Rectal smooth muscle tissue (tissue), 1 donor: ENCODE measurements at regions not wholly inside any gene's neighbourhood (a gene's known extent, or its start where the extent isn't known, plus 50 kb on each side); places are given as distances from the start of the nearest gene placed in this dataset.
"Not testable (repeated sequence)": the region's sequence is repeated elsewhere in the genome, so short reads cannot be mapped to it uniquely, and the experiment has no call there.

Source experiments
- H3K27ac ChIP-seq: one replicate; pipeline ENCODE4 v1.7.0; 2013; ENCODE audit warnings: low read depth, low read length, inconsistent platforms
- H3K27me3 ChIP-seq: one replicate; pipeline ENCODE4 v1.7.0; 2013; ENCODE audit warnings: low read length; ENCODE audit not compliant: control insufficient read depth, insufficient read depth
- H3K36me3 ChIP-seq: one replicate; pipeline ENCODE4 v1.7.0; 2013; ENCODE audit warnings: low read length; ENCODE audit not compliant: control insufficient read depth, insufficient read depth
- H3K4me1 ChIP-seq: one replicate; pipeline ENCODE4 v1.7.0; 2013; ENCODE audit warnings: low read length; ENCODE audit not compliant: control insufficient read depth, insufficient read depth
- H3K4me3 ChIP-seq: one replicate; pipeline ENCODE4 v1.7.0; 2013; ENCODE audit warnings: low read length
- H3K9ac ChIP-seq: one replicate; pipeline ENCODE4 v1.7.0; 2013; ENCODE audit warnings: low read length

DNA sequence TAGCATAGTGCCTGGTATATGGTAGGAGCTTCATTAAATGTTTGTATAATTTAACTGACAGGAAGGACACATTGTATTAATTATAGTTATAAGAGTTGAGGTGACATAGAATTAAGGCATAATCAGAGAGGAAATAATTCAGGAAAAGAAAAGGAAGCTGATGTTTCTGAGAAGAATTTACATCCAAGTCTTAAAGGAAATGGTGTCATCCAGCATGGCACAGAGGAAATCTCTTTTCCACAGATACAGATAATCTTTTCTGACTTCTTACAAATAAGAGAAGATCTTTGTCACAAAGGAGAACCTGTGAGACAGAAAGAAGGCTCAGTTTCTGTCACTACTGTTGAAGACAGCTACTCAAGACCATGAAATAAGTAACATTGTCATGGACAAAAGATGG is 222.5 kb downstream of the GJA1 start:
- H3K36me3 ChIP-seq: no peaks in the 10 kb centered on the region
- no peak overlapping the region for H3K27ac ChIP-seq
- no peaks in the 10 kb centered on the region for H3K27me3 ChIP-seq
- no peak overlapping the region for H3K4me3 ChIP-seq
- H3K9ac ChIP-seq: no peak overlapping the region
- no peaks in the 10 kb centered on the region for H3K4me1 ChIP-seq

DNA sequence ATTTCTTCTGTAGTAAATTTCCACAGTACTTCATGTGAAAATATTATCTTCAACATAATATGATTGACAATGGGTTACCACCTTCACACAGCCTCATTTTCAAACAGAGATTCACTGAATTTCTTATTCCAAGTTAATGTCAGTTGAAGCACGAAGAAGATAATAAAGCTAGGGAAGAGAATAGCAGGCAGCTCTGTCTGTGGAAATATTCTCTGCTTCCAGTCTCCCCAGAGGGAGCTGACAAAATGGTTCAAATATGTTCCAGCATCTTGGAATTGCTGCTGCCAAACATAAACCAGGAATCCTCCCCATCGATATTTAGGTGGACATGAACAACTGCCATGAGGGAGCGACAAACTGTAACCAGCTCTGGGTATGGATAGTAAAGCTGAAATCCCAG is 224.8 kb downstream of the GJA1 start:
- Histone ChIP-seq H3K4me3 (no peak overlapping the region), H3K4me1 (no peaks in the 10 kb centered on the region), H3K27ac (no peak overlapping the region), H3K27me3 (no peaks in the 10 kb centered on the region), H3K9ac (no peak overlapping the region), H3K36me3 (no peaks in the 10 kb centered on the region)

DNA sequence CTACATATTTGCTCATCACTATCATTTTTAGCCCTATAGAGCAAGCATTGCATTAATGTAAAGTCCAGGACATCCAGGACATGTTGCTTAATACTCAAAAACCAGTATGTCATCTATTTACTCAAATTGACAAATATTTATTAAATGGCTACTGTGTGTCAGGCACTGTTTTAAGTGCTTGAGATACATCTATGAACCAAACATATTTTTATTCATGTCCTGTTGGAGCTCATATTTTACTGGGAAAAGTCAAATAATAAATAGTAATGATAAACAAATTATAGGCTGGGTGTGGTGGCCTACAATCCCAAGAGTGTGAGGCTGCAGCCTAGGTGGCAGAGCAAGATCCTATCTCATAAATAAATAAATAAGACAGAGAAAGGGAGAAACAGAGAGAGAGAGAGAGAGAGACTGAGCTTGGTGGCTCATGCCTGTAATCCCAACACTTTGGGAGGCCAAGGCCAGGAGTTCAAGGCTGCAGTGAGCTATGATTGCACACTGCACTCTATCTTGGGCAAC is 227.9 kb downstream of the GJA1 start:
- no peak overlapping the region for H3K4me3 ChIP-seq
- no peaks in the 10 kb centered on the region for H3K4me1 ChIP-seq
- H3K27ac ChIP-seq: no peak overlapping the region
- no peaks in the 10 kb centered on the region for H3K27me3 ChIP-seq
- no peaks in the 10 kb centered on the region for H3K36me3 ChIP-seq
- H3K9ac ChIP-seq: no peak overlapping the region

DNA sequence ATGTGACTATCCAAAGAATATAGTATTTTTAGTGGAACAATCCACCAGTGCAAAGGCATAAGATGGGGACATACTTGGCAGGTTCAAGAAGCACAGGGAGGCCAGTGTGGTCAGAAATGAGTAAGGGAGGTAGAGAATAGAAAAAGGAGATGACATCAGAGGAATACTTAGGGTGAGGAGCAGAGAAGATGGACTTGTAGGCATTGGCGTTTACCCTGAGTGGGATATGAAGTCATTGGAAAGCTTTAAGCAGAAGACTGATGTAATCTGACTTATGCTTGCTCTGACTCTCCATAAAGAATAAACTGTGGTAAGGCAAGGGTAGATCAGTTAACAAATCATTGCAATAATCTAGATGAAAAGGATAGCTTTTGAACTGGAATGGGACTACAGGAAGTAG is 228.7 kb downstream of the GJA1 start:
- no peak overlapping the region for H3K9ac ChIP-seq
- H3K27me3 ChIP-seq: no peaks in the 10 kb centered on the region
- H3K4me3 ChIP-seq: no peak overlapping the region
- no peaks in the 10 kb centered on the region for H3K36me3 ChIP-seq
- no peaks in the 10 kb centered on the region for H3K4me1 ChIP-seq
- no peak overlapping the region for H3K27ac ChIP-seq

DNA sequence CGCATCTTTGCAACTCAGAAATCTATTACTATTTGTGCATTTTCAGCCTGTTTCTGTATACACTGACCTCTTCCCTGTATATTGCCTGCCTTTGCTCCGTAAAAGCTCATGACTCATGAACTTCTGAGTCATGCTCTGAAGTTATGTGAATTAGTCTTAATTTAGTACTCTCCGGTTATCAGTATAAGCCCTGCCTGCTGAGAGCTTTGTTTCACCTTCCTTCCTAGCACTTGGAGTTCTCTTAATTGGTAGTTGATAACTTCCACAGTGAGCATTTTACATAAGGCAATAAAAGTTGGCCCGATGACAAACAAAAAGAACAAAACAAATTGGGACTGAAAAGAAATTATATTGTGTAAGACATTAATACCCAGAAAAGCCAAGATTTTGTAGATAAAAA is 231.4 kb downstream of the GJA1 start:
- H3K9ac ChIP-seq: no peak overlapping the region
- H3K27ac ChIP-seq: no peak overlapping the region
- H3K27me3 ChIP-seq: no peaks in the 10 kb centered on the region
- H3K36me3 ChIP-seq: no peaks in the 10 kb centered on the region
- no peaks in the 10 kb centered on the region for H3K4me1 ChIP-seq
- no peak overlapping the region for H3K4me3 ChIP-seq

DNA sequence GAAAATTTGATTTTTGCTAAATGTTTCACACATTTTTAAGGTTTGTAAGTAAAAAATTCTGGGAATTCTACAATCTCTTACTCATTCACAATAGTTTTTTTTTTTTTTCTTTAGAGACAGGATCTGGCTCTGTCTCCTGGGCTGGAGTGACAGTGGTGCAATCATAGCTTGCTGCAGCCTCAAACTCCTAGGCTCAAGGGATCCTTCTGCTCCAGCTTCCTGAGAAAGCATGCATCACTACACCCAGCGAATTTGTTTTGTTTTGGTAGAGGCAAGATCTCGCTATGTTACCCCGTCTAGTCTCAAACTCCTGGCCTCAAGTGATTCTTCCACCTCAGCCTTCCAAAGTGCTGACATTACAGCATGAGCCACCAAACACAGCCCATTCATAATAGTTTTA is 232.8 kb downstream of the GJA1 start:
- H3K9ac ChIP-seq: no peak overlapping the region
- no peaks in the 10 kb centered on the region for H3K36me3 ChIP-seq
- H3K27ac ChIP-seq: no peak overlapping the region
- H3K27me3 ChIP-seq: no peaks in the 10 kb centered on the region
- no peak overlapping the region for H3K4me3 ChIP-seq
- no peaks in the 10 kb centered on the region for H3K4me1 ChIP-seq

DNA sequence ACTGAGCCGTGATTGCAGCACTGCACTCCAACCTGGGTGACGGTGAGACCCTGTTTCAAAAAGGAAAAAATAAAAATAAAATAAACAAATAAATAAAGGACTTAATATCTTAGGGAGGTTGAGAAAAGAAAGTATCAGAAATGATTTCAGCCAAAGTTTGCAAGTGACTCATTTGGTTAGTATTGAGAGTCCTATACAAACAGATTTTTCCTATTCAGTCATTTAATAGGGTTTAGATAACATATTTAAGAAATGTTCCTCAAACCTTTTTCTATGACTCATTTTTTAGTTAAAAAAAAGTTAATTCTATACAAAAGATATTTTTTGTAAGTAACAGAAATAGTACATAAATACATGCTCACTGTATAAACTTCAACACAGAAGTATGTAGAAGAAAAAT is 235.1 kb downstream of the GJA1 start:
- Histone ChIP-seq H3K36me3 (no peaks in the 10 kb centered on the region), H3K4me3 (no peak overlapping the region), H3K27ac (no peak overlapping the region), H3K9ac (no peak overlapping the region), H3K27me3 (no peaks in the 10 kb centered on the region), H3K4me1 (no peaks in the 10 kb centered on the region)

DNA sequence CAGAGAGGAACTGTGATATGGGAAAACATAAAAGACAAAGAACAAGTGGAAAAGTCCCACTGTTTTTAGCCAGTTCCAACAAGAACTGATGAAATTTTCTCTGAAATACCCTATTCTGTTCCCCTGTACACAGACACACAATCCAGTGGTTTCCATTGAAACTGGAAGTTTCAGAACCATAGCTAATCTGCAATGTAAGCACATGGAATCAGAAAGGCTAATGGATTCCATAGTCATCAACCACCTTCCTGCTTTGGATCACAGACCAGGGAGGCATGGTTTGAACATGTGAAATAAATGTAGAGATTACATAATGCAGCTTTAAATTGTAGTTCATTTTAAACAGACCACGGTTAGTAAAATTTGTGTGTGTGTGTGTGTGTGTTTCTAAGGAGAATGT is 242.1 kb downstream of the GJA1 start:
- Histone ChIP-seq H3K36me3 (no peaks in the 10 kb centered on the region), H3K9ac (no peak overlapping the region), H3K4me1 (no peaks in the 10 kb centered on the region), H3K27me3 (no peaks in the 10 kb centered on the region), H3K4me3 (no peak overlapping the region), H3K27ac (no peak overlapping the region)

DNA sequence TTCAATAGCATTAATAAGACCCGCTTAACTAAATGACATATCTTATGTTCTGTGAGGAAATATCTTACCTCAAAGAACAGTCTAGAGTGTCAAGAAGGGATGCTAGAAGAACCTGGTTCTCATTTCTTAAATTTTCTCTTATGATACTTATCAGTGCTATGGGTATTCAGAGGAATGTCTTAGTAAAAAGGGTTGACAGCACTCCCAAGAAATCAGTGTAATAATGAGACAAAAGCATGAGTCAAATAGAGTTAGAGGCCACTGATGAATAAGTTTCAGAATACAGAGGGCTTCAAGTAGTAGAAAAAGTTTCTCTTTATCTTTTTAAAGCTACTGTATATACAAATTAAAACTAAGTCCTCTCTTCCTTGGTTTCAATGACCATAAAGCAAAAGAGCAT is 242.8 kb downstream of the GJA1 start:
- Histone ChIP-seq H3K27me3 (no peaks in the 10 kb centered on the region), H3K9ac (no peak overlapping the region), H3K27ac (no peak overlapping the region), H3K4me1 (no peaks in the 10 kb centered on the region), H3K36me3 (no peaks in the 10 kb centered on the region), H3K4me3 (no peak overlapping the region)

DNA sequence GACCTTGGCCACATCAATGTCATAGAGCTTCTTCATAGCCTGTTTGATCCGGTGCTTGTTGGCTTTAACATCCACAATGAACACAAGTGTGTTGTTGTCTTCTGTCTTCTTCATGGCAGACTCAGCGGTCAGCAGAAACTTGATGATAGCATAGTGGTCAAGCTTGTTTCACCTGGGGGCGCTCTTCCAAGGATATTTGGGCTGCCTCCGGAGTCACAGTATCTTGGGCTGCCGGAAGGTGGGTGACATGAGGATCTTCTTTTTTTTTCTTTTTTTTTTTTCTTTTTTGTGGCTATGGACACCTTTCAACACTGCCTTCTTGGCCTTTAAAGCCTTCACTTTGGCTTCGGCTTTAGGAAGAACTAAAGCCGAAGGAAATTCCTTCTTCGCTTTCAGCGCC is 244.6 kb downstream of the GJA1 start:
- Histone ChIP-seq H3K27ac (no peak overlapping the region), H3K4me3 (no peak overlapping the region), H3K4me1 (no peaks in the 10 kb centered on the region), H3K36me3 (no peaks in the 10 kb centered on the region), H3K9ac (no peak overlapping the region), H3K27me3 (no peaks in the 10 kb centered on the region)

DNA sequence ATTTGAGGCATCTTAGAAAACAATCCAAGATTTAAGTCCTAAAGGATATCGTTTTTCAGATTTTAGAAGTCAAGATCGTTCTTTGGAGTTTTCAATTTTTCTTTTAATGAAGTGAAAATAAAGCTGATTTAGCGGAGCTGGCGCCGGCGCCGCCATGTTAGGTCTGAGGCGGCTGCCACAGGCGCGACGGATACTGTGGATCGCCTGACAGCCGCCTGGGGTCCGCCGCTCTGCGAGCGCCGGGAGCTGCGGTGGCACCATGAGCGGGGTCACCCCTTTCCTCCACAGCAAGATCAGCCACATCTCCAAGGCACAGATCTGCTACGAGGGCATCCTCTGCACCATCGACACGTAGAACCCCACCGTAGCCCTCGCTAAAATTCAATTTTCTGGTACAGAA is 247.2 kb downstream of the GJA1 start:
- Histone ChIP-seq H3K27ac (no peak overlapping the region), H3K9ac (no peak overlapping the region), H3K4me3 (no peak overlapping the region), H3K4me1 (no peaks in the 10 kb centered on the region), H3K27me3 (no peaks in the 10 kb centered on the region), H3K36me3 (no peaks in the 10 kb centered on the region)

DNA sequence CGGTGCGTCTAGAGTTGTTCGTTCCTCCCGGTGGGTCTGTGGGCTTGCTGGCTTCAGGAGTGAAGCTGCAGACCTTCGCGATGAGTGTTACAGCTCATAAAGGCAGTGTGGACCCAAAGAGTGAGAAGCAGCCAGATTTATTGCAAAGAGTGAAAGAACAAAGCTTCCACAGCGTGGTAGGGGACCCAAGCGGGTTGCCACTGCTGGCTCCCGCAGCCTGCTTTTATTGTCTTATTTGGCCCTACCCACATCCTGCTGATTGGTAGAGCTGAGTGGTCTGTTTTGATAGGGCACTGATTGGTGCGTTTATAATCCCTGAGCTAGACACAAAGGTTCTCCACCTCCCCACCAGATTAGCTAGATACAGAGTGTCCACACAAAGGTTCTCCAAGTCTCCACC is 250.4 kb downstream of the GJA1 start:
- not testable (repeated sequence) for H3K27ac ChIP-seq, H3K4me3 ChIP-seq, H3K36me3 ChIP-seq, H3K27me3 ChIP-seq, H3K4me1 ChIP-seq, H3K9ac ChIP-seq

DNA sequence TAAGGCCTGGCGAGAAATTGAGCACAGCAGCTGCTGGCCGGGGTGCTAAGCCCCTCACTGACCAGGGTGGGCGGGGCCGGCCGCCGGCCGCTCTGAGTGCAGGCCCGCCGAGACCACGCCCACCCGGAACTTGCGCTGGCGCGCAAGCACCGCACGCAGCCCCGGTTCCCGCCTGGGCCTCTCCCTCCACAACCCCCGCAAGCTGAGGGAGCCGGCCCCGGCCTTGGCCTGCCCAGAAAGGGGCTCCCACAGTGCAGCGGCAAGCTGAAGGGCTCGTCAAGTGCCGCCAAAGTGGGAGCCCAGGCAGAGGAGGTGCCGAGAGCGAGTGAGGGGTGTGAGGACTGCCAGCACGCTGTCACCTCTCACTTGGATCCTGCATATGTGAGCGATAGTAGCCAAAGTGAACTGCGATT is 251.2 kb downstream of the GJA1 start:
- H3K36me3 ChIP-seq: no peaks in the 10 kb centered on the region
- no peak overlapping the region for H3K27ac ChIP-seq
- no peak overlapping the region for H3K4me3 ChIP-seq
- no peak overlapping the region for H3K9ac ChIP-seq
- no peaks in the 10 kb centered on the region for H3K4me1 ChIP-seq
- H3K27me3 ChIP-seq: no peaks in the 10 kb centered on the region
